HG03378 (cell line): ENCODE measurements at regions not wholly inside any gene's neighbourhood (a gene's known extent, or its start where the extent isn't known, plus 50 kb on each side); places are given as distances from the start of the nearest gene placed in this dataset.

ENCODE experiments used
- ATAC-seq: cut with Tn5 transposase; IDR thresholded peaks from one replicate; pipeline ENCODE4 v1.9.1; 2021; ENCODE audit warnings: mild to moderate bottlenecking, moderate library complexity; ENCODE audit not compliant: unreplicated experiment

DNA sequence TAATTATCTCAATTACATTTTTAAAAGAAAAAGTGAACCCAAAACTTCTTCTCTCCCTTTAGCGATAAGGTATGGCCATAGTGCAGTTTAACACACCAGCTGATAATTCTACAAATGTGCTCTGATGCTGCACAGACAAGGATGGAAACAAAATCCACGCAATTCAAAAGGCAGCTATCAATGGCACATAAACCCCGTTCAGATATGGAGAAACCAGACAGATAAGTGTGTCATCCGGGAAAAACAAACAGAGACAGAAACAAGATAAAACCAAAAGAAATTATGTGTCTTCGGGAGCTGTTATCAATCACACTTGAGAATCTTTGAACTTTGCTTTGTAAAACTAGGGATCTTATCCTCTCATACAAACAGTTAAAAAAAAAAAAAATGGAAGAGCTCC is 73.6 kb downstream of the SIPA1L2 start:
- ATAC-seq = no peak

DNA sequence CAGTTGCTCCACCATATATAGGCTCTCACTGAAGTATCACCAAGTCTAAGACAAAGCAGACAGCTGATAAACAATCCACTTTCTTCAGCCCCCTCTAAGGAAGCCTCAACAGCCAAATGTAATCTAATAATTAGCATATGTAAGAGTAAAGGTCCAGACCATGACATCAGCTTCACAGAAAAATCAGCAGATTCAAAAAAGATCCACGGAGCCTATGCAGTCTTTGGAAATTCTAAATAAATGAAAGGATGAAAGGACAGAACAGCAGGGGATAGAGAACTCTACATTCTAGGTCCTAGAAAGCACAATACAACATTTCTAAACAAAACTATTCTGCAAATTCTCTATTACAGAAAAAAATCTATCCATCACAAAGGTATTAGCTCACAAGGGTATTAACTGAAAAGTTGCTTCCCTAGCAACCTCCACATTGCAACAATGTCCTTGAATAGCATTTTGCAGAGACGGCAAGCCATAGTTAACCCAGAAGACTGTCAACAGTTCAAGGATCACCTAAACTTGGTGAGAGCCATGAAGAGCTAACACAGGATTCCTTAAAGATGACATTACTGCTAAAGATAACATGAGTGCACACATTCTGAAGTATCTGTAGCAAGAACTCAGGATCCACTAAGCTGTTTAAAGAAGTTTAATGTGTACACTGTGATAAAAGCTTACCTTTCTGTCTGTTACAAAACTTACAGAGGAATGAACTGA is 74.3 kb downstream of the SIPA1L2 start:
- ATAC-seq = no peak

DNA sequence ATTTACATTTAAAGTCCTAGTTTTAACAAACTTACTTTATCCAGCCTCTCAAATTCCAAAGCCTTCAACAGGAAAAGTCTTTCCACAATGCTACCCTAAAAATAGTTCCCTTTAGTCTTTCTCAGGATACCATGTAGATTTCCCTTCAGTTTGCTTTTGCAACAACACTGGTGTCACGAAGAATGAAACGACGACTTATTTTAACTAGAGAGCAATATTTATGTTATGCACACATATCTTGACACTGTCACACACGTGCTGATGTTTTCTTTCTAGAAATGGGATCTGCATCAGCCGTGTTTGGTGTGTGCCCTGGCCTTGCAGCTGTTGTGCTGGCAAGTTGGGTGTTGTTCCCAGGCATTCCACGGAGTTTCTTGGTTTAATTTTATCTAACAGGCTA is 75.5 kb downstream of the SIPA1L2 start:
- ATAC-seq = no peak

DNA sequence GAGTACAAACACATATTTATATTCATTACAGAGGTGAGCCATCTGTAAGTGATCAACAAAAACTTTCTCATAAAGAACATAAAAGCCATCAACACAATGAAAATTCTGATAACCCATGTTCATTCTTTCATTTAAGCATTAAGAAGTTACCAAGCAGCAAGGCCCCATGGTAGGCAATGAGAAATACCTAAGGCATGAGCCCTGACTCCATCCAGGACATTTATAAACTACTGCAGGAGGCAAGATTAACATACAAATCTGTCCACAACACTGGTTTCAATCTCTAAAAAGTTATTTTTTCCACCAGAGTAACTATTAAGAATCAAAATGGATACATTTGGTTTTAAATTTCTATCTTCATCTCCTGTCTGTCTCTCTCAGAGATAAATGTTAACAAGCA is 76.1 kb downstream of the SIPA1L2 start:
- ATAC-seq = no peak

DNA sequence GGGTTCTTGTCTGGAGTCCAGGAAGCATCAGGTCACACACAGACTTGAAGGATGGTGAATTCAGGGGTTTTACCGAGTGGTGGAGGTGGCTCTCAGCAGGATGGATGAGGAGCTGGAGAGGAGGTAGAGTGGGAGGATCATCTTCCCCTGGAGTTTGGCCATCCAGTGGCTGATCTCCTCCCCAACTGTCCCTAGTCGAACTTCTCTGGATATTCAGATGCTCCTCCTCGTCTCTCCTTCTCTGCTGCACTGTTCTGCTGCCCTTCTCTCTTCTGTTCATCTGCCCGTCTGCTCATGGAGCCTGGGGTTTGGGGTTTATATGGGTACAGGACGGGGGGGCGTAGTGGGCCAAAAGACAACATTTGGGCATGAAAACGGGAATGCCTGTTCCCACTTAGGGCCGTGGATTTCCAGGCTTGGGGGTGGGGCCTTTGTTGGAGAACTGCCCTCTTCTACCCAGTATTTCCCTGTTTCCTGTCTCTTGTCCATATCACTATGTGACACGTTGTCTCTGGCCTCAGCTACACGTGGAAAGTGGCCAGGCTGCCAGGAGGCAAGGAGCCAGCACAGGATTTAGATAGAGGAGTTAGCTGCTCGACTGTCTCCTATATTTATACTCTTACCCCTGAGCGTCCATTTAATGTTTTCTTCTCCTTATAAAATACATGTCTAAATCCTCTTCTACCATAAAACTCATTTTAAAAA is 76.7 kb downstream of the SIPA1L2 start:
- no peak for ATAC-seq

DNA sequence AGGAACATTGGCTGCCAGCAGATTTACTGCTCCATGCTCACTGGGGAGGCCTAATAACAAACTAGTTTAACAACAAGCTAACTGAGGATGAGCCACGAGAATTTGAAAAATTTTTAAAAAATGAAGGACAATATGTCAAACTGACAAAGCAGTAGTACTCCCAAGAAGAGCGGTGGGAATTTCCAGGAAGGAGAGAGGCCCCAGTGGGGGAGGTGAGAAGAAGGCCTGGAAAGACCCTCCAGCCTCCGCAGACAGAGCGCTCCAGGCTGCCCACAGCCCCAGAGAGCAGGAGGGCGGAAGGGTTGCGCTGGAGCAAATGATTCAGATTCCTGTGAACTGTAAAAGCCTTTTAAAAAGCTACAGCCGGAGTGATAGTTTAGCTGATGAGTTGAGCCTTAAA is 78.5 kb downstream of the SIPA1L2 start:
- no peak for ATAC-seq

DNA sequence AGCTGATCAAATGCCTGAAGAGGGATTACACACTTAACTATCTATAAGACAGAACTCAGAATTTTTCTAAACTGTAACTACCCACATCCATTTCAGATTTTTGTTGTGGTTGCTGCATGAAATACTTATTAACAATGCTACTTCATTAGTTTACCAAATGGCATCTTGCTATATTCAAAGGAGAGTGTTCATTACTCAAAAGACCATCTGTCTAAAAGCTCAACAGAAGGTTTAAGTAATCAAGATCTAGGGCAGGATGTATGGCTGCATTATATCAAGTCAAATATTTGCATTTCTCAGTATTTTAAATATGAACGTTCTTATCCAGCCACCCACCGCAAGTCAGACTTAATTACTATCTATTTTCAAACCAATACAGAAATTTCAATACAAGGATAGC is 79.9 kb downstream of the SIPA1L2 start:
- no peak for ATAC-seq

DNA sequence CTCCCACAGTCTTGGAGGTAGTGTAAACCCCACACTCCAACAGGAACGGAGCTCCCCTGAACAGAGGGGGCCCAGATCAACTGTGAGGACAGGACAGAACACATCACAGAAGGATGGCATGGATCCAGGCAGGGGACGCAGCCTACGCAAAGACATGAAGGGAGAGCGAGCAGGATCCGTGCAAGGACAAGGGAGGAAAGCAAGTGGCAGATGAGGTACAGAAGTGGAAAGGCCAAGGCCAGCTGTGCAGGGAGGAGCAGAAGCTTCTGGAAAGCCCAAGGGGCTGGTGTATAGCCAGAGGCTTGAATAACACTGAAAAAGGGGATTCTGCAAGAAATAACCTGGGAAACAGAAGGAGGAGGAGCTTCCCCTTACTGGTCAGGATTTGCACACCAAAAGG is 81.2 kb downstream of the SIPA1L2 start:
- ATAC-seq = no peak

DNA sequence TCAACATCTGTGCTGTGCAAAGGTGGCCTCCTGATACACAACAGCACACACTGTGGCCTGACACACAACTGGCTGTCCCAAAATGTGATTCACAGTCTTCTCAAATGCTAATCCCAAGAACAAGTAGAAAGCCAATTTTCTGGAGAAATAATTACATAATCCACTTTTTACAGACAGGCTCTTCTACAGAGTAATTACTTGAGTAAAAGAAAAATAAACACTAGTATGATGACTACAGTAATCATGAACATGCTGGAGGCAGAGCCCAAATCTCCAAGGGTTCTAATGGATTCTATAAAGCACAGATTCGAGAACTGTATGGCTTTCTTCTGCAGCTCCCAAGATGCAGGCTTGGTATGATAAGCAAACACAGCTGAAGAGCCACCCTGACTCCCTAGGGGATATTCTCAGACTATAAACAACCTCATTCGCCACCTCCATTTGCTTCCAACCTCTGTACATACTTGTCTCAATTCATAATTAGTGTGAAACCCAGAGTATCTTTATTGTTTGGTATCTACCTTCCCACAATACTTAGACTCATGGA is 81.9 kb downstream of the SIPA1L2 start:
- no peak for ATAC-seq

DNA sequence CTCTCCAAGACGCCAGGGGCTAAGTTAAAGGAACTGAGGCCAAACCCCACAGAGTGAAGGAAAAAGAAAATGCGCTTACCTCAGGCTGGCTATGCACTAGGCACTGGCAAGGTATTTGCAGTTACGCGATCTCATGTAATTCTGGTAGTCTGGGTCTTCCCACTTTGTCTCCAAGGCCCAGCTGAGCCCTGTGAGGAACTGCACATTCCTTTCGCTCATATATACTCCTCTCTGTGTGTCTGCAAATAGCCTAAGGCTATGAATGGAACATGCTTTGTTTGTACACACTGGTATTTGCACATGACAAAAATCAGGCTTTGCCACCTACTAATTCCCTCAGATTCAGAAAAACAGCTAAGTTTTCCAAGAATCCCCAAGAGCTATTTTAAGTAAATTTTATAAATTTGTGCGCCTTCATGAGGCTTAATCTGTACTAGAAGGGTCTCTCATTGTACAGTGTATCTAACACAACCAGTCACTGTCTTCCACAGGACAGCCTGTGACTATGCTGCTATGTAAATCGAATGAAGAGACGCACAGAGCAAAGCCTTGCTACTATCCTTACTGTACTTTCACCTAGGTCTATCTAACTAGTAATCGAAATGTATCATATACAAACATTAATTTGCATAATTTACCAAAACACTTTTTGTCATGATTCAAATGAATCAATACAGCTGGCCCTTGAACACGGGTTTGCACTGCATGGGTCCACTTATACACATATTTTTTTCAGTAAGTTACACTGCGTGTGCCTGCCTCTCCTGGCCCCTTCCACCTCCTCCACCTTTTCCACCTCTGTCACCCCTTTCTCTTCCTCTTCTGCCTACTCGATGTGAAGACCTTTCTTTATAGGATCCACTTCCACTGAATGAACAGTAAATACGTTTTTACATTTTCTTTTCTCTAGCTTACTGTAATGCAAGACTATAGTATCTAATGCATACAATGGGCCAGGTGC is 87.0 kb downstream of the SIPA1L2 start:
- ATAC-seq = no peak

DNA sequence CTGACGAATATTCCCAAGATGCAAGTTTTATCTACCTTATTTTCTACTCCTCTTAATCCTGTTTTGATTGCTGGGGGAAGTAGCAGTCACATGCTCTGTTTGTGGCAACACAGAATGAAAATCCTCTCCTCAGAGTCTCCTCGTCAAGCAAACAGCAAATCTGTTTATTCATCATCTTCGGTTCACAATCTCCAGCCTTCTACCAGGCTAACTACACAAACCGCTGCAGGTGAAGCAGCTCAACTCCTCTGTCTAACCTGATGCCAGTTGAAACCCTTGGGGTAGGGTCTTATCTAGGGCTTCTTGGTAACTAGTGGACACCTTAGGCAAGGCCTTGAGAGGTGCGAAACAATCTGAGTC is 91.0 kb downstream of the SIPA1L2 start:
- no peak for ATAC-seq

DNA sequence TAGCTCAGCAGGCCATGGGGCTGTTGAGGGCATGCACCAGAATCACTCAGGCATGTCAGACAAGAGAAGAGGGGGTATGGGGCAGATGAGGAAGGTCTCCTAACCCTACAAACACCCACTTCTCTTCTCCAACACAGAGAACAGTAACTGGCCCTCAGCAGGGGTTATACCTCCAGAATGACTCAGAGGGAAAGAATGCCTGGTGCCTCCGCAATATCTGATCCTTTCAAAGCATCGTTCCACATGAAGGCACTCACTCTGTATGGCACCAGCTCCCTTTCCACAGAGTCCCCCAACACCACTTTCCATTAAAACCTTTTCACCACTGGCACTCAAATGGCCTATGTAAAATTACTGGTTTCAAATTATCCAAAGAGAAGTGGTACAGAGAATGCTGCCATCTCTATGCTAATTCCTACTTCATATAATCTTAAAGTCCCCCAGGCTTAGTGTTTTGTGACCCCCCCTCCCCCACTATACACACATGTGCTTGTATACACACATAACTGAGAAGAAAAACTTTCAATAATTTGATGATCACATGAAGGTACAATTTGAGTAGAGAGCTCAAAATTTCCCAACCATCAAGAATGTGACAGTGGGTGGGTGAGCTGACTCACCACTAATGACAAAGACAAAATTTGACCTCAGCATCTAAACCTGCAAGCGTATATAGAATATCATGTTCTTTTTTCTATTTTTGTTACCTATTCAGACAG is 91.5 kb downstream of the SIPA1L2 start:
- no peak for ATAC-seq

DNA sequence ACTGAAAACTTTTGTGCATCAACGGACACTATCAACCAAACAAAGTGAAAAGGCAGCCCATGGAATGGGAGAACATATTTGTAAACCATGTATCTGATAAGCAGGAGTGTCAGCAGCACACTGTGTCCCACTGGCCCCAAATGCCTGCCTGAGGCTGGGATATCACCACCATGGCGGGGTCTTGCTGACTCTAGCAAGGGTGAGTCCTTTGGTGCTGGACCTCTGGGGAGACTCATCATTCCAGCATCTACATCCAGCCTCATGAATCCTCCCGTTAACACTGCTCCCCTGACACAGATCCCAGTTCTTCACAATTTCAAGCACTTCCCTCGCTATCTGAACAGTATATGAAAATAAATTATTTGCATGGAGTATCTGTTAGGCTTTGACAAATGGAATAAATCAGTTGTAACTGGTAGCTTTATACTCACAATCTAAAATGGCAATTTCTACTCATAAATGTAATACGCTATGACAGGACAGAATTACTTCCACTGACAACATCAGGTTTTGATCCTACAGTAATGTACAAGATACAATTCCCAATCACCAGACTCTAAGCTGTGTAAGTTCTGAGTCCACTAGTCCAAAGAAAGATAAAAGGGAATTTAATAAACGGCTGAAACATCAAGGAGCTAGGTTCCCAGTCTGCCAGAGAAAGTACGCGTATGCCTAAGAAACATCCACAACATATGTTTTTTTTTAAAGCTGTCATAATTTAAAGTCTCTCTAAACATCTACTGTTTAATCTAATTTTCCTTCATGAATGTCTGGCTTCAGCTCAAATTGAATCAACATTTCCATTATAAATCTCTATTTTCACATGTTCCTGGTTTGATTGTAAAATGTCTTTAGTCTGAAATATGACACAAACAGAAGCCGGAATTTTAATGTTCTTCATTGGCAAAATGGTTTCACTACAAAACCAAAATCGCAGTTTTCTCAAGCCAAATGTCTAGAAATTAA is 95.1 kb downstream of the SIPA1L2 start:
- no peak for ATAC-seq

DNA sequence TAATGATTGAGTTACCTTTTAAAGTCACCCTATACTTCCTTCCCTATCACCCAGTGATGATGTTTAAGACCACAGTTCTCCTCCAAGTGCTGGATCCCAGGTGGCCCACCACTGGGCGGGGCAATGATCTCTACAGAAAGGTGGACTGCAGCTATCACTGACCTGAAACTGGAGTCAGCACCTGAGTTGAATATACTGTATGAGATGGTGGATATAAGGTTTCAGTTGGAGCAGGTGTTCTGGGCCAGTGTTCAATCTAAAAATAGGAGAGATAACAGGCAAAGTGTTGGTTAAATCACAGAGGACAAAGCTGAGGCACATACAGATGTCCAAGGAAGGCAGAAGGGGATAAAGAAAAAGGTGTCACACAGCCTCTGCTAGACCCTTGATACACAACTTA is 96.6 kb downstream of the SIPA1L2 start:
- ATAC-seq = no peak

DNA sequence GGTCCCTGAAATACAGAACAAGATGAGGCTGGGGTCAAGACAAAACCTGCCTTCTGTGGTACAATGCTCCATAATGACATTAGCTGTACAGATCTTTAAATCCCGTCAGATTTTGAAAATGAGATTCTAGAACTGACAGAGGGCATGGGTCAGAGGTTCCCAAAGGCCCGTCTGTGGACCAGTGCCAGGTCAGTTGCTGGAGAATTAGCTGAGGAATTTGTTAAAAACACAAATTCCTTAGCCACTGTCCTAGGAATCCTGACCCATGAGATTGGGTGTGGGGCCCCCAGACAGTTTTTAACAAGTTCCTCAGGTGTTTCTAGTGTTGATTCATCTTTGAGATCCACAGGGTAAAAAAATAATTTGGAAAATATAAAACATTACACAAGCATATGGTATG is 97.0 kb downstream of the SIPA1L2 start:
- no peak for ATAC-seq

DNA sequence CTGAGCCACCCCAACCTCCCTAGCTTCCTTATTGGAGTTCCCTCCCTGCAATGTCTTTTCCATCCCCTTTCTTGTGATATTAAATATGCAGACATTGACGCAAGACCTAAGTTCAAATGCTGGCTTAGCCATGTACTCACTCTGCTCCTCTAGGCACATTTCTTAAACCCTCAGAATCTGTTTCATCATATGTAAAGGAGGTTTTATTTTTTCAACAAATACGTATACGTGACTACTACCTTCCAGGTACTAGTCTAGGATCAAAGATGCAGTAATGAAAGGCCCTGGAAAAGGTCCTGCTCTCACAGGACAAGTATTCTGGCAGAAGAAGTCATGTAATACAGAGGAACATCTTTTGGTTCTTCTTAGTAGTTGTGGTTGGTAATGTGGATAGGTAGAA is 98.6 kb downstream of the SIPA1L2 start:
- no peak for ATAC-seq

DNA sequence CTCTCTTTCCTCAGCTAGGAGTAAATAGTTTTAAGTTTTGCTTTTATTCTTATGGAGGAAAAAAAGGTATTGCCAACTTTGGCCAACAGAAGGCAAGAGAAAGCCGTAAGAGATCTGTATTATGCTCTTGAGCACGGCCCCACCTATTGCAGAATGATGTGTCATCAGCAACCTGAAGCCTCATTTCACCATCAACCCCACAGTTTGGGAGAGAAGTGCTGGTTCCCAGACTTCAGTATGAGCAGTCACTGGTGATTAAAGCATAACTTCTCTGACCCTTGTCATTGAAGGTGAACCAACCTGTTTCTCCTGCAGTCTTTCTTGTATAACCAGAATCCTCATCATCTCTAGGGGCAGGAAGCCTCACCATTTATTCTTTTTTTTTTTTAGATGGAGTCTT is 100.2 kb downstream of the SIPA1L2 start:
- no peak for ATAC-seq

DNA sequence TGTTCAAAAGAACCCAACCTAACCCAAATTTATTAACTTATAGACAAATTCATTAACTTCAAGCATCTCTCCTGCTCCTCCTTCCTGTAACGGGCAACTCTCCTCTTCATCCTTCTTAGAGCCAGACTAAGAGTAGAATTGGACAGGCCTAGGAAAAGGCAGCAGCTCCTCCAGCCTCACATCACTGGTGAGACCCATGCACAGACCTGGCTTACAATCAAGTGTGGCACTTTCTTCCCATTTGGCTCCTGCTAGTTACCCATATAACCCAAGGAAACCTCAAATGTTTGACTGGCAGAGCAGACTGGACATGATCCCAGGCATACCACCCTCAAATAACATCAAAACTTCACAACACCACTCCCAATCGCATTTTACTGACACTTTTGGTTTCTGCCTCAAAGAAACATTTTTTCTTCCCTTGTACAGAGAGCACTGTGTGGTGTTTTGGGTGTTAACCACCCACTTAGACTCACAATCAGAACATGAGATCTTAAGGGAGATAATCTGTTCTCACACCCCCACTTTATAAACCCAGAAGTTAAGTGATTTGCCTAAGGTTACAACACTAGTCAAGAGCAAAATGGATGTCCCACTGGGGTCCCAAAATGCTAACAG is 101.4 kb downstream of the SIPA1L2 start:
- no peak for ATAC-seq

DNA sequence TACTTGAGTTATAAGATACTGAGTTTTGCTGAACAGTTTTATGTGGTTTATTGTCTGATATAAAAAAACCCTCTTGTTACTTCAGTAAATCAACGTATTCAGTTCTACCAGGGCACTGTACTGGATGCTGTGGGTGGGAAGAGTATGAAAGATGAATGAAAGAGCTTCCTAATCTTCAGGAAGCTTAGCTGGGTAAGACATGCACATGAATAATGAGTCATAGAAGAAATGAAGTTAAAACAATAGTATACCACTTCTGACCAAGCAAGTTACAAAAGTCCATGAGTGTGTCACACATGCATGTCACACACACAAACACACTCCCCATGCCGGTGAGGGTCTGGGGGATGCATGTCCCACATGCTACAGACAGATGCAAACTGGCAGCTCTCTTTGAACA is 105.9 kb downstream of the SIPA1L2 start:
- ATAC-seq = no peak
